ENCODE measurements at regions not wholly inside any gene's neighbourhood (a gene's known extent, or its start where the extent isn't known, plus 50 kb on each side); places are given as distances from the start of the nearest gene placed in this dataset.

- TF ChIP-seq EZH2phosphoT487 (IDR thresholded peaks at IDR 0.05; ENCODE audit: borderline replicate concordance, low read length) (no peak), EZH2 (IDR thresholded peaks at IDR 0.05; ENCODE audit: low read length, unreplicated experiment) (no peak)
These were observed 128.9 kb upstream of the DMRT1 start for GRCh38 chr9:712643-713042.
